ENCODE measurements at regions not wholly inside any gene's neighbourhood (a gene's known extent, or its start where the extent isn't known, plus 50 kb on each side); places are given as distances from the start of the nearest gene placed in this dataset.

DNA sequence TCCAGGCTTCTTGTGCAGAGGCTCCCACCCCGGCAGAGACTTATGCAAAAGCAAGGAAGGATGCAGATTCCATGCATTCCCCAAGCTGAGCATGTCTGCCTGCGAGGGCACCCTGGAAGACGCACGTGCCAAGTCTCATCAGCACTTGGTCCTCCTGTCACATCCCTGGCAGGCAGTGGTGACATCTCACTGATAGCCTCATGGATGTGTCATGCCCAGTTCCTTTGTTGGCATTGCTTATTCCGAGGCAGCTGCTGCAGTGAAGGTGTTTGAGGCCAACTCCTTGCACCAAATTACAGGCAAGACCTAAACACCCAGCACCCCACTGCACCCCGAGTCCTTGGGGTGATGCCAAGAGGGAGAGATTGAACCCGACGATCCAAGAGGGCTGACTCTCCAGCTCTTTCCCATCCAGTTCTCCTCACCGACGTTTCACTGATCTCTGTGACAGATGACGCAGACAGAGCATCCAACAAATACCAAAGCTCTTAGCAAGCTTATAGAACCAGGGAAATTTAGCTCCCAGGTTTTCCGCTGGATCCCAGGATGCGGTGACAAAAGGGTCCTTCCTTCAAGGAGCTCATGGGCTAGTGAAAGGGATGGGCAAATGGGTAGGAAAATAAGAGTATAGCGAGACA is 611.1 kb downstream of the AJAP1 start:
- Histone ChIP-seq H3K4me3 (no peak overlapping the region), H3K36me3 (no peaks in the 10 kb centered on the region), H3K27ac (no peak overlapping the region), H3K27me3 (peaks cover 0 to 12% (median 0%) of the 10 kb centered on the region in 9 donors), H3K9me3 (peaks cover 0 to 8% (median 0%) of the 10 kb centered on the region in 12 donors), H3K4me1 (peaks cover 0 to 5% (median 0%) of the 10 kb centered on the region in 12 donors)
- 67 to 71% (median 69%) methylated on average over 14 of the region's 14 CpGs for WGBS, 4 donors
- DNase-seq (no peak), ATAC-seq (no peak)
- intact Hi-C loops (cut with DNase I): no loop called here
- TF ChIP-seq, protein P1, sequence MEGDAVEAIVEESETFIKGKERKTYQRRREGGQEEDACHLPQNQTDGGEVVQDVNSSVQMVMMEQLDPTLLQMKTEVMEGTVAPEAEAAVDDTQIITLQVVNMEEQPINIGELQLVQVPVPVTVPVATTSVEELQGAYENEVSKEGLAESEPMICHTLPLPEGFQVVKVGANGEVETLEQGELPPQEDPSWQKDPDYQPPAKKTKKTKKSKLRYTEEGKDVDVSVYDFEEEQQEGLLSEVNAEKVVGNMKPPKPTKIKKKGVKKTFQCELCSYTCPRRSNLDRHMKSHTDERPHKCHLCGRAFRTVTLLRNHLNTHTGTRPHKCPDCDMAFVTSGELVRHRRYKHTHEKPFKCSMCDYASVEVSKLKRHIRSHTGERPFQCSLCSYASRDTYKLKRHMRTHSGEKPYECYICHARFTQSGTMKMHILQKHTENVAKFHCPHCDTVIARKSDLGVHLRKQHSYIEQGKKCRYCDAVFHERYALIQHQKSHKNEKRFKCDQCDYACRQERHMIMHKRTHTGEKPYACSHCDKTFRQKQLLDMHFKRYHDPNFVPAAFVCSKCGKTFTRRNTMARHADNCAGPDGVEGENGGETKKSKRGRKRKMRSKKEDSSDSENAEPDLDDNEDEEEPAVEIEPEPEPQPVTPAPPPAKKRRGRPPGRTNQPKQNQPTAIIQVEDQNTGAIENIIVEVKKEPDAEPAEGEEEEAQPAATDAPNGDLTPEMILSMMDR (IDR thresholded peaks at IDR 0.05): no peak
- TF ChIP-seq POLR2A (IDR thresholded peaks at IDR 0.05): no peak

DNA sequence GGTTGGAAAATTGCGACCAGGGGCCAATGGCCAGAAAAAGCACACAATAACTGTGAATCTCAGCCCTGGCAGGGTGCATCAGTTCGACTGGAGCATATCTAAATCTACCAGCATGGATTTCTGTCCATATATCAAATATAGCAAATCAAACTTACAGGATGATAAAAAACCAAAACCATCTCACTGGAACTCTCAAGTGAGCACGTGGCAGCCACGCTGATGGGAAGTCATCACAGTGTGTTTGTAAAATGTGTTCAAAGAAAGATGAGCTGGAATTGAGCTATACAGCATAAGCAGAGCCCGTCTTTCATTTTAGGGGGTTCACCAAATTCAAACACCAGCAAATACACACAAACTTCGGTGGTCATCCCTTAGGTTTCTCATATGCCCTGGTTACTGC is 610.1 kb downstream of the AJAP1 start:
- no peaks in the 10 kb centered on the region for H3K36me3 ChIP-seq
- intact Hi-C loops (cut with DNase I): no loop called here
- peaks cover 0 to 15% (median 0%) of the 10 kb centered on the region in 9 donors for H3K27me3 ChIP-seq
- TF ChIP-seq POLR2A (IDR thresholded peaks at IDR 0.05): no peak
- TF ChIP-seq, protein P1 (IDR thresholded peaks at IDR 0.05): no peak
- H3K4me1 ChIP-seq: peaks cover 0 to 5% (median 0%) of the 10 kb centered on the region in 12 donors
- no peak overlapping the region for H3K27ac ChIP-seq
- DNase-seq: no peak
- ATAC-seq: no peak
- H3K9me3 ChIP-seq: peaks cover 0 to 11% (median 0%) of the 10 kb centered on the region in 12 donors
- H3K4me3 ChIP-seq: no peak overlapping the region
- 60 to 76% (median 63%) methylated on average over 6 of the region's 6 CpGs for WGBS, 4 donors

DNA sequence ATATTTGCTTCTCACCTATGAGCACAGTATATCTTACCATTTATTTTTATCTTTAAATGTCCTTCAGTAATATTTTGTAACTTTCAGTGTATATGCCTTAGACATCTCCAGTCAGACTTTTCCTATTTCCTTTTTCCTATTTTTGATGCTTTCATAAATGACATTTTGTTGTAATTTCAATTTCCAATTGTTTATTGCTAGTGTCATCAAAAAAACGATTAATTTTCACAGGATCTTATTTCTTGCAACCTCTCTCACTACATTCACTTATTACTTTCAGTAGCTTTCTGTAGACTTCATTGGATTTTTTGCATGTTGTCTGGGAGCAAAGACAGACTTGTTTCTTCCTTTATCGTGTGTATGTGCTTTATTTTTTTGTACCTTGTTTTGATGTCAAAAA is 602.4 kb downstream of the AJAP1 start:
- Histone ChIP-seq H3K36me3 (no peaks in the 10 kb centered on the region), H3K9me3 (peaks cover 0 to 28% (median 6%) of the 10 kb centered on the region in 12 donors), H3K27ac (no peak overlapping the region), H3K27me3 (peaks cover 0 to 4% (median 0%) of the 10 kb centered on the region in 9 donors), H3K4me1 (no peaks in the 10 kb centered on the region), H3K4me3 (no peak overlapping the region)
- 49 to 72% (median 61%) methylated on average over 2 of the region's 2 CpGs for WGBS, 4 donors
- TF ChIP-seq, protein P1 (IDR thresholded peaks at IDR 0.05): no peak
- no peak for TF ChIP-seq POLR2A (IDR thresholded peaks at IDR 0.05)
- intact Hi-C loops (cut with DNase I): no loop called here
- ATAC-seq (no peak), DNase-seq (no peak)

DNA sequence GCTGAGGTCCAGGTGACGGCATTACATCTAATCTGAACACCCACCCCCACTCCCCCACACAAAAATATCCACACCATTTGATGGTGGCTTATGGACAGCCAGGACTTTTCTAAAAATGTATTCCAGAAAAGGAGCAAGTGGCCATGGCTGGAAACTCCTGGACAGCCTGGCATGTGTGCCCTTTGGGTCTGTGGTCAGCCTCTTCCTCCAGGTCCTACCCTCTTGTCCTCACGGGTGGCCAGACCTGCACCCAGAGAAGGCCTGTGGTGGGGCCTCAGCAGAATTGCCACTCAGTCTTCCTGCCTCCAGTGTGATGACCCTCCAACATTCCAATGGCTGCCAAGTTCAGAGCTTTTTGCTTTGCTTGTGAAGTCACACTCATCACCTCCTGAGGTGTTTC is 600.6 kb downstream of the AJAP1 start:
- TF ChIP-seq POLR2A (IDR thresholded peaks at IDR 0.05): no peak
- TF ChIP-seq, protein P1 (IDR thresholded peaks at IDR 0.05): no peak
- H3K27ac ChIP-seq: no peak overlapping the region
- H3K27me3 ChIP-seq: peaks cover 0 to 7% (median 0%) of the 10 kb centered on the region in 9 donors
- WGBS, 4 donors: 68 to 88% (median 78%) methylated on average over 2 of the region's 2 CpGs
- H3K9me3 ChIP-seq: peaks cover 0 to 22% (median 6%) of the 10 kb centered on the region in 12 donors
- no peak overlapping the region for H3K4me3 ChIP-seq
- no peaks in the 10 kb centered on the region for H3K36me3 ChIP-seq
- intact Hi-C loops (cut with DNase I): no loop called here
- H3K4me1 ChIP-seq: no peaks in the 10 kb centered on the region
- DNase-seq: no peak
- ATAC-seq: no peak

Data from heart left ventricle (tissue), 16 donors.